ENCODE measurements at regions not wholly inside any gene's neighbourhood (a gene's known extent, or its start where the extent isn't known, plus 50 kb on each side); places are given as distances from the start of the nearest gene placed in this dataset.
"Not testable (repeated sequence)": the region's sequence is repeated elsewhere in the genome, so short reads cannot be mapped to it uniquely, and the experiment has no call there.

GRCh38 chr9:73951147-73951546 is 546.0 kb upstream of the RORB start:
- DNase-seq (ENCODE audit: extremely low read depth, low read depth, low spot score): no peak

GRCh38 chr9:73962792-73963191 is 534.3 kb upstream of the RORB start:
- DNase-seq (ENCODE audit: extremely low read depth, low read depth, low spot score): no peak

- DNase-seq (ENCODE audit: extremely low read depth, low read depth, low spot score): no peak
These were observed 527.2 kb upstream of the RORB start for GRCh38 chr9:73969936-73970335.

GRCh38 chr9:73976424-73976823 is 520.7 kb upstream of the RORB start:
- DNase-seq (ENCODE audit: extremely low read depth, low read depth, low spot score): not testable (repeated sequence)

- no peak for DNase-seq (ENCODE audit: extremely low read depth, low read depth, low spot score)
These were observed 517.3 kb upstream of the RORB start for GRCh38 chr9:73979894-73980264.

GRCh38 chr9:73980754-73981153 is 516.4 kb upstream of the RORB start:
- DNase-seq (ENCODE audit: extremely low read depth, low read depth, low spot score): no peak

- DNase-seq (ENCODE audit: extremely low read depth, low read depth, low spot score): no peak
These were observed 515.7 kb upstream of the RORB start for GRCh38 chr9:73981405-73981804.

- no peak for DNase-seq (ENCODE audit: extremely low read depth, low read depth, low spot score)
These were observed 501.3 kb upstream of the RORB start for GRCh38 chr9:73995836-73996235.

- no peak for DNase-seq (ENCODE audit: extremely low read depth, low read depth, low spot score)
These were observed 500.3 kb upstream of the RORB start for GRCh38 chr9:73996844-73997243.

- DNase-seq (ENCODE audit: extremely low read depth, low read depth, low spot score): no peak
These were observed 495.8 kb upstream of the RORB start for GRCh38 chr9:74001382-74001781.

GRCh38 chr9:74006935-74007334 is 490.2 kb upstream of the RORB start:
- DNase-seq (ENCODE audit: extremely low read depth, low read depth, low spot score): no peak

GRCh38 chr9:74007833-74008232 is 489.3 kb upstream of the RORB start:
- no peak for DNase-seq (ENCODE audit: extremely low read depth, low read depth, low spot score)

- DNase-seq (ENCODE audit: extremely low read depth, low read depth, low spot score): no peak
These were observed 481.1 kb upstream of the RORB start for GRCh38 chr9:74016004-74016403.

- no peak for DNase-seq (ENCODE audit: extremely low read depth, low read depth, low spot score)
These were observed 471.7 kb upstream of the RORB start for GRCh38 chr9:74025402-74025925.

- DNase-seq (ENCODE audit: extremely low read depth, low read depth, low spot score): no peak
These were observed 464.7 kb upstream of the RORB start for GRCh38 chr9:74032421-74032820.

GRCh38 chr9:74035786-74036185 is 461.3 kb upstream of the RORB start:
- DNase-seq (ENCODE audit: extremely low read depth, low read depth, low spot score): no peak

GRCh38 chr9:74036549-74037231 is 460.4 kb upstream of the RORB start:
- DNase-seq (ENCODE audit: extremely low read depth, low read depth, low spot score): no peak

GRCh38 chr9:74037274-74037673 is 459.9 kb upstream of the RORB start:
- no peak for DNase-seq (ENCODE audit: extremely low read depth, low read depth, low spot score)

- no peak for DNase-seq (ENCODE audit: extremely low read depth, low read depth, low spot score)
These were observed 455.5 kb upstream of the RORB start for GRCh38 chr9:74041588-74041987.

- no peak for DNase-seq (ENCODE audit: extremely low read depth, low read depth, low spot score)
These were observed 452.3 kb upstream of the RORB start for GRCh38 chr9:74044844-74045243.

- no peak for DNase-seq (ENCODE audit: extremely low read depth, low read depth, low spot score)
These were observed 441.1 kb upstream of the RORB start for GRCh38 chr9:74056023-74056422.

- DNase-seq (ENCODE audit: extremely low read depth, low read depth, low spot score): not testable (repeated sequence)
These were observed 440.1 kb upstream of the RORB start for GRCh38 chr9:74057051-74057450.

GRCh38 chr9:74064702-74065101 is 432.4 kb upstream of the RORB start:
- no peak for DNase-seq (ENCODE audit: extremely low read depth, low read depth, low spot score)

Measured in glomerular endothelial cell (primary cell).